Parathyroid adenoma (tissue), 2 donors: ENCODE measurements at regions not wholly inside any gene's neighbourhood (a gene's known extent, or its start where the extent isn't known, plus 50 kb on each side); places are given as distances from the start of the nearest gene placed in this dataset.

Source experiments
- H2AFZ ChIP-seq: fragments of 300-600 bp; sonication (generic); one replicate; pipeline ENCODE4 v1.7.0; 2017; ENCODE audit warnings: antibody characterized with exemption, mild to moderate bottlenecking
- H3K27ac ChIP-seq: fragments of 300-600 bp; sonication (generic); one replicate; pipeline ENCODE4 v1.7.0; 2017
- H3K27me3 ChIP-seq: fragments of 300-600 bp; sonication (generic); one replicate; pipeline ENCODE4 v1.7.0; 2017; ENCODE audit warnings: low read length; ENCODE audit not compliant: control insufficient read depth, insufficient read depth
- H3K36me3 ChIP-seq: fragments of 300-600 bp; sonication (generic); one replicate; pipeline ENCODE4 v1.7.0; 2017; ENCODE audit warnings: low read length; ENCODE audit not compliant: control insufficient read depth, insufficient read depth
- H3K4me1 ChIP-seq: fragments of 300-600 bp; sonication (generic); one replicate; pipeline ENCODE4 v1.7.0; 2017; ENCODE audit warnings: control low read depth
- H3K4me2 ChIP-seq: fragments of 300-600 bp; sonication (generic); one replicate; pipeline ENCODE4 v1.7.0; 2017; ENCODE audit warnings: low read length
- H3K4me3 ChIP-seq: fragments of 300-600 bp; sonication (generic); one replicate; pipeline ENCODE4 v1.7.0; 2017; ENCODE audit warnings: low read depth, low read length
- H3K79me2 ChIP-seq: fragments of 300-600 bp; sonication (generic); one replicate; pipeline ENCODE4 v1.7.0; 2017; ENCODE audit warnings: control low read depth
- H3K9ac ChIP-seq: fragments of 300-600 bp; sonication (generic); one replicate; pipeline ENCODE4 v1.7.0; 2017; ENCODE audit warnings: mild to moderate bottlenecking
- H3K9me3 ChIP-seq: fragments of 300-600 bp; sonication (generic); one replicate; pipeline ENCODE4 v1.7.0; 2017; ENCODE audit warnings: low read length; ENCODE audit not compliant: control insufficient read depth
- TF ChIP-seq, protein P1 (sequence below): fragments of 300-600 bp; sonication (generic); IDR thresholded peaks from one replicate; pipeline ENCODE4 v1.7.0; 2017; ENCODE audit warnings: antibody characterized with exemption, mild to moderate bottlenecking
- donor health status: primary hyperparathyroidism.

DNA sequence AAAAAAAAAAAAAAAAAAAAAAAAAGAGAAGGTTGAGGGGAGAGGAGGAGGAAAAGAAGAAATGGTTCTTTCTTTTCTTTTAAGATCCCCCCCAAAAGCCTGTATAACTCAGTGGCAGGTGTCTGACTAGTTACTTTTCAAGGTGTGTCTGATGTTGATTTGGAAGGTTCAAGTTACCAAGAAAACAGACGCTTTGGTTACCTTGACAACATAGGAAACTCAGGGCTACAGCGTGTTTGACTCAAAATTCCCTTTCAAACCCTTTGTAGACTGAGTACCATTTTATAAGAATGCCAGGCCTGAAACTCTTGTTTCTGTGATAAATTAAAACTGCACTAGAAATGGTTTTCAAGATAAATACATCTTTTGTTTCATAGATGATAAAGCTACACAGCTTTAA is 286.8 kb downstream of the SKIDA1 start:
- Histone ChIP-seq H3K4me2 (no peak overlapping the region), H2AFZ (no peak overlapping the region), H3K4me3 (no peak overlapping the region), H3K36me3 (no peaks in the 10 kb centered on the region), H3K27ac (no peak overlapping the region), H3K9ac (no peak overlapping the region), H3K9me3 (no peaks in the 10 kb centered on the region), H3K79me2 (no peaks in the 10 kb centered on the region), H3K4me1 (peaks cover 5% of the 10 kb centered on the region), H3K27me3 (no peaks in the 10 kb centered on the region)
- TF ChIP-seq, protein P1, sequence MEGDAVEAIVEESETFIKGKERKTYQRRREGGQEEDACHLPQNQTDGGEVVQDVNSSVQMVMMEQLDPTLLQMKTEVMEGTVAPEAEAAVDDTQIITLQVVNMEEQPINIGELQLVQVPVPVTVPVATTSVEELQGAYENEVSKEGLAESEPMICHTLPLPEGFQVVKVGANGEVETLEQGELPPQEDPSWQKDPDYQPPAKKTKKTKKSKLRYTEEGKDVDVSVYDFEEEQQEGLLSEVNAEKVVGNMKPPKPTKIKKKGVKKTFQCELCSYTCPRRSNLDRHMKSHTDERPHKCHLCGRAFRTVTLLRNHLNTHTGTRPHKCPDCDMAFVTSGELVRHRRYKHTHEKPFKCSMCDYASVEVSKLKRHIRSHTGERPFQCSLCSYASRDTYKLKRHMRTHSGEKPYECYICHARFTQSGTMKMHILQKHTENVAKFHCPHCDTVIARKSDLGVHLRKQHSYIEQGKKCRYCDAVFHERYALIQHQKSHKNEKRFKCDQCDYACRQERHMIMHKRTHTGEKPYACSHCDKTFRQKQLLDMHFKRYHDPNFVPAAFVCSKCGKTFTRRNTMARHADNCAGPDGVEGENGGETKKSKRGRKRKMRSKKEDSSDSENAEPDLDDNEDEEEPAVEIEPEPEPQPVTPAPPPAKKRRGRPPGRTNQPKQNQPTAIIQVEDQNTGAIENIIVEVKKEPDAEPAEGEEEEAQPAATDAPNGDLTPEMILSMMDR = no peak

- no peaks in the 10 kb centered on the region for H3K79me2 ChIP-seq
- no peaks in the 10 kb centered on the region for H3K27me3 ChIP-seq
- no peak overlapping the region for H3K27ac ChIP-seq
- no peaks in the 10 kb centered on the region for H3K9me3 ChIP-seq
- H3K36me3 ChIP-seq = no peaks in the 10 kb centered on the region
- H3K4me2 ChIP-seq = no peak overlapping the region
- H3K4me1 ChIP-seq = peaks cover 5% of the 10 kb centered on the region
- TF ChIP-seq, protein P1 = no peak
- H3K9ac ChIP-seq = no peak overlapping the region
- H2AFZ ChIP-seq = no peak overlapping the region
- H3K4me3 ChIP-seq = no peak overlapping the region
Observed at GRCh38 chr10:21238044-21238443, 287.4 kb downstream of the SKIDA1 start.

DNA sequence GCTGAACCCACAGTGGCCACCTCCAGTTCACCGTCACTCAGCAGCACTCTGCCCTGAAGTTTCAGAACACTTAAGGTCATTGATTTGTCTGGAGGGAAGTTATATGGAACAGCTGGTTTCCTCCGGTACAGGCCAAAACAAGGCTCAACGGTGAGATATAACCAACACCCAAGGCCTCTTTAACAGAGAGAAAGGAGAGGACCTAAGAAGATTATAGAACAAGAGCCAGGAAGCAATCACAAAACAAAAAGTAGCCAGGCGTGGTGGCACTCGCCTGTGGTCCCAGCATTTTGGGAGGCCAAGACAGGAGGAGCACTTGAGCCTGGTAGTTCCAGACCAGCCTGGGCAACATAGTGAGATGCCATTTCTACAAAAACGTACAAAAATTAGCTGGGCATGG is 290.7 kb downstream of the SKIDA1 start:
- Histone ChIP-seq H3K9me3 (no peaks in the 10 kb centered on the region), H3K27ac (no peak overlapping the region), H3K36me3 (no peaks in the 10 kb centered on the region), H3K4me2 (no peak overlapping the region), H3K27me3 (no peaks in the 10 kb centered on the region), H3K4me3 (no peak overlapping the region), H3K4me1 (peaks cover 5% of the 10 kb centered on the region), H2AFZ (no peak overlapping the region), H3K79me2 (no peaks in the 10 kb centered on the region), H3K9ac (no peak overlapping the region)
- TF ChIP-seq, protein P1 = no peak

GRCh38 chr10:21230219-21230618 is 295.3 kb downstream of the SKIDA1 start:
- no peaks in the 10 kb centered on the region for H3K36me3 ChIP-seq
- H3K27ac ChIP-seq = no peak overlapping the region
- H2AFZ ChIP-seq = no peak overlapping the region
- H3K4me3 ChIP-seq = no peak overlapping the region
- TF ChIP-seq, protein P1 = no peak
- no peaks in the 10 kb centered on the region for H3K27me3 ChIP-seq
- H3K4me1 ChIP-seq = no peaks in the 10 kb centered on the region
- H3K79me2 ChIP-seq = no peaks in the 10 kb centered on the region
- no peaks in the 10 kb centered on the region for H3K9me3 ChIP-seq
- H3K9ac ChIP-seq = no peak overlapping the region
- no peak overlapping the region for H3K4me2 ChIP-seq

DNA sequence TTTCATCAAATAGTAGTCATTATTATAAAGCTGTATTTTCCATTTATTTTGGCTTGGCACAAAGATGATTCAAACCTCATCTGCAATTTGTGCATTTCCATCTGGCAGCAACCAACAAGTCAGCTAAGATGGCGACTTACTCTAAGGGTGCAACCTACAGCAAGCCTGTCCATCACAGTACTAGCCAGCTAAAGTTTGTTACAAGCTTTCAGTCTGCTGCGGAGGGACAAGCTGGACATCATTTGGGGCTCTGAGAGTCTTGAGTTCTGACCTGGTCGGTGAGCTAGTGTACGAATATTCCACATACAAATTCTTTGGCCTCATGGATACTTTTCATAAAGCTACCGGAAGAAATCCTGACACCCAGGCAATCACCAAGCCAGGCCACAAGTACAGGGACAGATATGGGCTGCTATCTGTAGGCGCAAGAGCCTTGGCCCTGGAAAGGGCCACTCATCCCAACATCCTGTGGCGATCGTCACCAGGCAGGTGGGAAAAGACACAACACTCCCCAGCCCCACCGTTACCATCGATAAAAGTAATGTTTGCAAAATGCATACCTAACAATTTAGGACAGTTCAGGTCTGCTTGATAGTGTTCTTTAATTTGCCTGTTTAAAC is 307.6 kb downstream of the SKIDA1 start:
- H3K36me3 ChIP-seq = no peaks in the 10 kb centered on the region
- H3K9me3 ChIP-seq = no peaks in the 10 kb centered on the region
- no peak overlapping the region for H3K4me3 ChIP-seq
- H3K27ac ChIP-seq = no peak overlapping the region
- no peak overlapping the region for H3K4me2 ChIP-seq
- H3K4me1 ChIP-seq = no peaks in the 10 kb centered on the region
- H2AFZ ChIP-seq = no peak overlapping the region
- H3K79me2 ChIP-seq = no peaks in the 10 kb centered on the region
- no peaks in the 10 kb centered on the region for H3K27me3 ChIP-seq
- H3K9ac ChIP-seq = no peak overlapping the region
- TF ChIP-seq, protein P1 = no peak
